Omental fat pad (tissue), 3 donors: ENCODE measurements at regions not wholly inside any gene's neighbourhood (a gene's known extent, or its start where the extent isn't known, plus 50 kb on each side); places are given as distances from the start of the nearest gene placed in this dataset.
"Not testable (repeated sequence)": the region's sequence is repeated elsewhere in the genome, so short reads cannot be mapped to it uniquely, and the experiment has no call there.

ENCODE experiments used
- ATAC-seq: fragments of 150-250 bp; one replicate; pipeline ENCODE4 v1.9.1; 2016; ENCODE audit warnings: mild to moderate bottlenecking, moderate library complexity; ENCODE audit not compliant: low FRiP score
- DNase-seq: peaks from one replicate; pipeline ENCODE4 v3.0.0-alpha.2; 2019; ENCODE audit warnings: low spot score
- TF ChIP-seq, protein P1 (sequence below), 3 donors: fragments of 450-650 bp; IDR thresholded peaks; one replicate each; pipeline ENCODE4 v1.5.1; 2016 to 2017; ENCODE audit warnings: antibody characterized with exemption in 3 of 3, mild to moderate bottlenecking in 3 of 3, moderate library complexity in 2 of 3

DNA sequence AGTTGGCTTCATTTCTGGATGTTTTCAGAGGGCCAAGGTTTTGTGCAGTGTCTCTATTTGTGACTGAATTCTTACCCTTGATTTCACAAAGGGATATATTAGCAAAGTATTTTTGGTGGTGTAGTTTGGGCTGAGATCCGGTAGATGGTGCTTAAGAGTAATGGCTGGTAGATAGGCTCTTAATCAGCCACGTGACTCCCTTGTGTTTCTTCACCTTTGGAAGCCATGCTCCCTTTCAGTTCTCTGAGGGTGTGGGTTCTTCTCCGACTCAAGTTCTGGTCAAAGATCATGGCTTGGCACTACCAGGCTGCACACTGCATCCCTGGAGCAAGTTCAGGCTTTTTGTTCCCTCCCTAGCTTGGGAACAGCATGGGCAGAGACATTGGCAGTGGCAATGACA lies 887.3 kb downstream of the CDH8 start:
- TF ChIP-seq, protein P1, sequence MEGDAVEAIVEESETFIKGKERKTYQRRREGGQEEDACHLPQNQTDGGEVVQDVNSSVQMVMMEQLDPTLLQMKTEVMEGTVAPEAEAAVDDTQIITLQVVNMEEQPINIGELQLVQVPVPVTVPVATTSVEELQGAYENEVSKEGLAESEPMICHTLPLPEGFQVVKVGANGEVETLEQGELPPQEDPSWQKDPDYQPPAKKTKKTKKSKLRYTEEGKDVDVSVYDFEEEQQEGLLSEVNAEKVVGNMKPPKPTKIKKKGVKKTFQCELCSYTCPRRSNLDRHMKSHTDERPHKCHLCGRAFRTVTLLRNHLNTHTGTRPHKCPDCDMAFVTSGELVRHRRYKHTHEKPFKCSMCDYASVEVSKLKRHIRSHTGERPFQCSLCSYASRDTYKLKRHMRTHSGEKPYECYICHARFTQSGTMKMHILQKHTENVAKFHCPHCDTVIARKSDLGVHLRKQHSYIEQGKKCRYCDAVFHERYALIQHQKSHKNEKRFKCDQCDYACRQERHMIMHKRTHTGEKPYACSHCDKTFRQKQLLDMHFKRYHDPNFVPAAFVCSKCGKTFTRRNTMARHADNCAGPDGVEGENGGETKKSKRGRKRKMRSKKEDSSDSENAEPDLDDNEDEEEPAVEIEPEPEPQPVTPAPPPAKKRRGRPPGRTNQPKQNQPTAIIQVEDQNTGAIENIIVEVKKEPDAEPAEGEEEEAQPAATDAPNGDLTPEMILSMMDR (IDR thresholded peaks at IDR 0.05) = no peak
- DNase-seq (no peak), ATAC-seq (no peak)

DNA sequence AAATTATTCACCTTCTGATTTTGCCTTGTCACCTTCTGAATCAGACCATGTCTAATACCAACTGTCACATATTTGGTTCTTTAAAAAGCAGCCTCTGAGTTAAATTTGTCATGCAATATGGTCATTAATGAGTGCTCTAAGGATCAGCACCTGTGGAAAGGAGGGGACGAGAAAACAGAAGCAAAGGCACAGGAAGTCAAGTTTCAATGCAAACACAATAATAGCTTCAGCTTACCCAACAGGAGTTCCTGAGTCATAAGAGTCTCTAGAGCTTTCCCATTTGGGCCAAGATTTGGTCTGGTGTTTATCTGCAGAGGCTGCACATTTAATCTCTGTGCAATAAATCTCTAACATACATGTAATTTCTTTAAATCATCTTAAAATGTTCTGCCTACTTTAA lies 889.8 kb downstream of the CDH8 start:
- ATAC-seq = no peak
- no peak for DNase-seq
- TF ChIP-seq, protein P1 (IDR thresholded peaks at IDR 0.05) = no peak

DNA sequence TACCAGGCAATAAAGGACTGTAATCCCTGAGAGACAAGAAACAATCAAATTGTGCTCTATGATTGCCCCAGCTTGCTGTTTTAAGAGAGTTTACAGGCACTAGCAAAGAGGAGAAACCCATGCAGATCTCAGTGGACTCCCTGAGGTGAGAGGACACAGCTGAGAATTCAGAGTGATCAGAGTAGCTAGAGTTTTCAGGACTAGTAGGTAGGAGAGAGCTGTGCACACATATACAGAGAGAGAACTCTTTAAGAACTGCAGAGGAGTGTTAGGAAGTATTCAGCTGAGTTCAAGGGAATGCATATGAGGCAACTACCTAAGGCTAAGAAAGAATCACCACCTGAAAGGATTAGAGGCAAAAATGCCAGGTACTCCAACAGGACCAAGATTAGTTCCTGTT lies 904.8 kb downstream of the CDH8 start:
- DNase-seq (no peak), ATAC-seq (no peak)
- TF ChIP-seq, protein P1 (IDR thresholded peaks at IDR 0.05) = no peak

DNA sequence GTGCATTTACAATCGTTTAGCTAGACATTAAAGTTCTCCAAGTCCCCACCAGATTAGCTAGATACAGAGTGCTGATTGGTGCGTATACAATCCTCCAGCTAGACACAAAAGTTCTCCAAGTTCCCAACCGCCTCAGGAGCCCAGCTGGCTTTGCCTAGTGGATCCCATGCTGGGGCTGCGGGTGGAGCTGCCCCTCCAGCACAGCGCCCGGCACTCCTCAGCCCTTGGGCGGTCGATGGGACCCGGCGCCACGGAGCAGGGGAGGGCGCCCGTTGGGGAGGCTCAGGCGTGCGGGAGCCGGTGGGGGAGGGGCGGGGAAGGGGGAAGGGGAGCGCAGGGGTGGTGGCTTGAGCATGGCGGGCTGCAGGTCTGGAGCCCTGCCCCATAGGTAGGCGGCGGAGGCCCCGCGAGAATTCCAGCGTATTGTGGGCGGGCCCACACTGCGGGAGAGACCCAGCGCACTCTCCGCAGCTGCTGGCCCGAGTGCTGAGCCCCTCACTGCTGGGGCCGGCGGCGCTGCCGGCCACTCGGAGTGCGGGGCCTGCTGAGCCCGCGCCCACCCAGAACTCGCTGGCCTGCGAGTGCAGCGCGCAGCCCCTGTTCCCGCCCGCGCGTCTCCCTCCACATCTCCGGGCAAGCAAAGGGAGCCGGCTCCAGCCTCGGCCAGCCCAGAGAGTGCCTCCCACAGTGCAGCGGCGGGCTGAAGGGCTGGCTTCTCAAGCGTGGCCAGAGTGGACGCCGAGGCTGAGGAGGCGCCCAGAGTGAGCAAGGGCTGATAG lies 907.5 kb downstream of the CDH8 start:
- no peak for ATAC-seq
- no peak for DNase-seq
- TF ChIP-seq, protein P1 (IDR thresholded peaks at IDR 0.05) = no peak

DNA sequence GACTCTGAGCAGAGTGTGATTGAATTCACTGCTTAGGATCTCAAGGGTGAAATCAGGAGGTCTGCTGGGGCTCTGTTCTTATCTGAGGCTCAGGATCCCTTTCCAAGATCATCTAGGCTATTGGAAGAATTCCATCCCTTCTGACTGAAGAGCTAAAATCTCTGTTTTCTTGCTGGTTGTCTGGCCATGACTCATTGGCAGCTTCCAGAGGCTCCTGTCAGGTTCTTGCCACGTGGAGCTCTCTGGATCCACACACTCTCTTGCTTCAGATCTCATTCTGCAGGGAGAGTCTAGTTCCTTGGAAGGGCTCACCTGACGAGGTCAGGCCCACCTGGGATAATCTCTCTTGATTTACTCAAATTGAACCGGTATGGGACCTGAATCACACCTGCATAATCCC lies 930.7 kb downstream of the CDH8 start:
- no peak for DNase-seq
- ATAC-seq = no peak
- TF ChIP-seq, protein P1 (IDR thresholded peaks at IDR 0.05) = no peak

DNA sequence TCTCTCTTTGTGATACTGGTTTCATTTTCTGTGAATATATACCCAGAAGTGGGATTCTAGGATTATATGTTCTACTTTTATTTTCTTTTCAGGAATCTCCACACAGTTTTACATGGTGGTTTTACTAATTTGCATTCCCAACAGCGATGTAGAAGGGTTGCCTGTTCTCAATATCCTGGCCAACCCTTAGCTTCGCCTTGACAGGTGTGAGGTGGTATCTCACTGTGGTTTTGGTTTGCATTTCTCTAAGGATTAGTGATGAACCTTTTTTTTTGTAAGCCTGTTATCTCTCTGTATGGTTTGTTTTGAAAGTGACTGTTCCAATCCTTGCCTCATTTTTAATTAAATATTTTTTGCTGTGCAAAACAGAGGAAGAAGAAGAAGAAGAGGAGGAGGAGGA lies 937.7 kb downstream of the CDH8 start:
- no peak for ATAC-seq
- no peak for DNase-seq
- TF ChIP-seq, protein P1 (IDR thresholded peaks at IDR 0.05) = no peak

DNA sequence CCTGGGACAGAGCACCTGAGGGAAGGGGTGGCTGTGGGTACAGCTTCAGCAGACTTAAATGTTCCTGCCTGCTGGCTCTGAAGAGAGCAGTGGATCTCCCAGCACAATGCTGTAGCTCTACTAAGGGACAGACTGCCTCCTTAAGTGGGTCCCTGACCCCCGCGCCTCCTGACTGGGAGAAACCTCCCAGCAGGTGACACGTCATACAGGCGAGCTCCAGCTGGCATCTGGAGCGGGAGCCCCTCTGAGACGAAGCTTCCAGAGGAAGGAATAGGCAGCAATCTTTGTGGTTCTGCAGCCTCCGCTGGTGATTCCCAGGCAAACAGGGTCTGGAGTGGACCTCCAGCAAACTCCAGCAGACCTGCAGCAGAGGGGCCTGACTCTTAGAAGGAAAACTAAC lies 944.9 kb downstream of the CDH8 start:
- ATAC-seq, DNase-seq: not testable (repeated sequence)
